Upper lobe of left lung (tissue), 4 donors: ENCODE measurements at regions not wholly inside any gene's neighbourhood (a gene's known extent, or its start where the extent isn't known, plus 50 kb on each side); places are given as distances from the start of the nearest gene placed in this dataset.

ENCODE experiments used
- EP300 ChIP-seq, 4 donors: sonication (generic); formaldehyde crosslinking; IDR thresholded peaks; one replicate each; pipeline ENCODE4 v1.5.1; 2017; ENCODE audit warnings: antibody characterized with exemption in 4 of 4, control low read depth in 2 of 4
- POLR2A ChIP-seq, 4 donors: fragments of 450-650 bp; IDR thresholded peaks; one replicate each; pipeline ENCODE4 v1.5.1; 2016 to 2017; ENCODE audit warnings: antibody characterized with exemption in 4 of 4, mild to moderate bottlenecking in 2 of 4
- POLR2AphosphoS5 ChIP-seq, 2 donors: sonication (generic); formaldehyde crosslinking; IDR thresholded peaks; one replicate each; pipeline ENCODE4 v1.5.1; 2017; ENCODE audit warnings: antibody characterized with exemption in 2 of 2
- TF ChIP-seq, protein P1 (sequence below), 6 experiments: fragments of 450-650 bp in 4 of 6; fragments of 200-600 bp in 2 of 6; sonication (generic) in 2 of 6; IDR thresholded peaks; one replicate each; pipeline ENCODE4 v1.5.1; 2016 to 2019; ENCODE audit warnings: antibody characterized with exemption in 6 of 6

DNA sequence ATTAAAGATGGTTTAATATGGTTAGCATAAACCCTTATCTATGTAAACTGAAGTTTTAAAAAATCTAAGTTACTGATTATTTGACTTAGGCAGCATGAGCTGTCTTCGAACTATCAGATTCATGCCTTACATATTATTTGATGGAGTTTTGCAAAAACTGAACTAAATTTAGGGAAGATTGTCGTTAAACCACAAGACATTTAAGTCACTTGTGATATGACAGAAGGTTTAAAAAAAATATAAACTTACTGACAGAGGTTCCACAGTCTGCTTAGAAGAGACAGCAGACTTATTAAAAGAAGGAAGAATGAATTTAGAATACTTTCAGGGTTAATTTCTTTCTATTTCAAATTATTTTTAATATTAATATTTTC lies 110.9 kb upstream of the FRY start:
- TF ChIP-seq, protein P1, sequence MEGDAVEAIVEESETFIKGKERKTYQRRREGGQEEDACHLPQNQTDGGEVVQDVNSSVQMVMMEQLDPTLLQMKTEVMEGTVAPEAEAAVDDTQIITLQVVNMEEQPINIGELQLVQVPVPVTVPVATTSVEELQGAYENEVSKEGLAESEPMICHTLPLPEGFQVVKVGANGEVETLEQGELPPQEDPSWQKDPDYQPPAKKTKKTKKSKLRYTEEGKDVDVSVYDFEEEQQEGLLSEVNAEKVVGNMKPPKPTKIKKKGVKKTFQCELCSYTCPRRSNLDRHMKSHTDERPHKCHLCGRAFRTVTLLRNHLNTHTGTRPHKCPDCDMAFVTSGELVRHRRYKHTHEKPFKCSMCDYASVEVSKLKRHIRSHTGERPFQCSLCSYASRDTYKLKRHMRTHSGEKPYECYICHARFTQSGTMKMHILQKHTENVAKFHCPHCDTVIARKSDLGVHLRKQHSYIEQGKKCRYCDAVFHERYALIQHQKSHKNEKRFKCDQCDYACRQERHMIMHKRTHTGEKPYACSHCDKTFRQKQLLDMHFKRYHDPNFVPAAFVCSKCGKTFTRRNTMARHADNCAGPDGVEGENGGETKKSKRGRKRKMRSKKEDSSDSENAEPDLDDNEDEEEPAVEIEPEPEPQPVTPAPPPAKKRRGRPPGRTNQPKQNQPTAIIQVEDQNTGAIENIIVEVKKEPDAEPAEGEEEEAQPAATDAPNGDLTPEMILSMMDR (IDR thresholded peaks at IDR 0.05), result no peak
- TF ChIP-seq POLR2AphosphoS5 (IDR thresholded peaks at IDR 0.05) (no peak), POLR2A (IDR thresholded peaks at IDR 0.05) (no peak), EP300 (IDR thresholded peaks at IDR 0.05) (no peak)
